ENCODE measurements at regions not wholly inside any gene's neighbourhood (a gene's known extent, or its start where the extent isn't known, plus 50 kb on each side); places are given as distances from the start of the nearest gene placed in this dataset.
"Not testable (repeated sequence)": the region's sequence is repeated elsewhere in the genome, so short reads cannot be mapped to it uniquely, and the experiment has no call there.

GRCh38 chr10:18735711-18736110 is 76.5 kb downstream of the ARL5B start:
- DNase-seq: no peak

DNA sequence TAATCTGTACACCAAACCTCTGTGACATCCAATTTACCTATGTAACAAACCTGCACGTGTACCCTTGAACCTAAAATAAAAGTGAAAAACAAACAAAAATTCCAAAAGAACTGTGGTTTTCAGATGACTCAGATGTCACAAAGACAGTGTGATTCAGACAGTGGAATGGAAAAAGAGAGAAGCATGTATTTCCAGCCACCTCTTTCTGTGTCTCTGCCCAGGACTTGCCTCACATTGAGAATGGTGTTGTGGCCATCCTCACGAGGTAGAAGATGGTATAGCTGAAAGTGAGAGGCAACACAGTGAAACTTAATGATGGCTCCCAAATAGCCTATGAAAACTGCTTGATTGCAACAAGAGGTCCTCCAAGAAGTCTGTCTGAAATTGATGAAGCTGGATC is 78.0 kb downstream of the ARL5B start:
- DNase-seq: no peak

DNA sequence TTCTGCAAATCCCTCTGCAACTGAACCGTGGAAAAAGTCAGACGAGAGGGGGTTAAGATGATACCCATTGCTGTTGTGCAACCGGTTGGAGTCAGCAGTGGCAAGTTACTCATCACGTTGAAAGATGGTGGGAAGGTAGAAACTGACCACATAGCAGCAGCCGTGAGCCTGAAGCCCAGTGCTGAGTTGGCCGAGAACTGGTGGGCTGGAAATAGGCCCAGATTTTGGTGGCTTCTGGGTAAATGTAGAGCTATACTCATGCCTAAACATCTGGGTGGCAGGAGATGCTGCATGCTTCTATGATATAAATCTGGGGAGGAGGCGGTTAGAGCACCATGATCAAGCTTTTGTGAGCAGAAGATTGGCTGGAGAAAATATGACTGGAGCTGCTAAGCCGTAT is 78.6 kb downstream of the ARL5B start:
- DNase-seq: no peak

GRCh38 chr10:18738835-18739234 is 79.6 kb downstream of the ARL5B start:
- DNase-seq: no peak

DNA sequence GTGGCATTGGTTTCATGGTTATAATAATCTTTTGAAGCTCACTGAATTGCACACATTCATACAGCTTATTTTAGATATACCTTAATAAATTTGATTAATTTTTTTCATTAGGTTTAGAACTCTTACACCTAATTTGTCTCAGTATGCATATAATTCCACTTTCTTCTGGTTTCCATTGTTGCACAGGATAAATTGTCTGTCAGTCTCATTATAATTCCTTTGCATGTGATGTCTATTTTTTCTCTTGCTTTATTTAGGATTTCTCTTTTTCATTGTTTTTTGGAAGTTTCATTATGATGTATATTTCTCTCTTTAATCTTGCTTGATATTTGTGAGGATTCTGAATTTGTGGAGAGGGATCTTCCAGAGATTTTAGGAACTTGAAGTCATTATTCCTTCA is 84.7 kb downstream of the ARL5B start:
- no peak for DNase-seq

DNA sequence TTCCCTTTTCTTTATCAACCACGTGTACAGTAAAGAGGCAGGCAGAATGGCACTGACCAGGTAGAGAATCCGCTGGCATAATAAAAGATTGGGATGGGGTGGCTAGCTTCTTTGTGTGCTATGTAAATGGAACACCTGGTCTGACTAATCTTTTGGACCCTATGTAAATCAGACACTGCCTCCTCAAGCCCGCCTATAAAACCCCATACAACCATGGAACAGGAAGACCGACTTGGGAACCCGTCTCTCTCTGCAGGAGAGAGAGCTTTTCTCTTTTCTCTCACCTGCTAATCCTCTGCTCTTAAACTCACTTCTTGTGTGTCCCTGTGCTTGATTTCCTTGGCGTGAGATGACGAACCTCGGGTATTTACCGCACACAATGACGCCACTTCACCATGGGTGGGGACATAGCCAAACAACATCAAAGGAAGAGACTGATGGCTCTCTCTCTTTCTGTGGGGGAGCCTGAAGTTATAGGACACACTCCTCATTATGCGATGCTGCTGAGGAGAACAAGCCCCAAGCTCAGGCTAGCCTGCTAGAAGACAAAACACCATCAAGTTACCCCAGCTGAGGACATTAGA is 94.2 kb downstream of the ARL5B start:
- DNase-seq: no peak

GRCh38 chr10:18759575-18759974 is 100.3 kb downstream of the ARL5B start:
- DNase-seq: no peak

DNA sequence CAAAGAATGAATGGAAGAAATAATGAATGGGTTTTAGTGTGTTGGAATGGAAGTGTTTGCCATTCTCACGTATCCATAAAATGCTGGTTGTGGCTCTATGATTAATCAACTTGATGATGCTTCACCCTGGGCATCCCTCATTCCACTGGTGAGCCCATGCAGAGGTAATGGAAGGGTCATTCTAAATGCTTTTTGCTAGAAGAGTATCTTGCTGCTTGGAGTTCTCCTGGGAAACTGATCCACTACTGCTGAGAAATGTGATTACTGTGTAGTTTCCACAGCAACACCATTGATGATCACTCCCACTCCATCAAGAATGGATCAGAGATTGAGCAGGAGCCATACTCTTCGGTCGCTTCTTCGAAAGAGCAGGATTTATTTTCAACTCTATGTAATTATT is 101.6 kb downstream of the ARL5B start:
- no peak for DNase-seq

DNA sequence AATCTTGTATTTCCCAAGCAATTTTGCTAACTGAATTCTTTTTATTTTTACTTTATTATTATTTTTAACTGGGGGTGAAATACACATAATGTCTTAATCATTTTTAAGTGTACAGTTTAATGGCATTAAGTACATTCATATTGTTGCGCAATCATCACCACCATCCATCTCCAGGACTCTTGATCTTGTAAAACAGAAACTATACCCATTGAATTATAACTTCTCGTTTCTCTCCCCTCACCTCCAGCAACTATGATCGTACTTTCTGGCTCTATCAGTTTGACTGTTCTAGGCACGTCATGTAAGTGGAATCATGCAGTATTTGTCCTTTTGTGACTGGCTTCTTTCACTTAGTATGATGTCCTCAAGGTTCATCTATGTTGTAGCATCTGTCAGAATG is 108.8 kb downstream of the ARL5B start:
- DNase-seq: no peak

DNA sequence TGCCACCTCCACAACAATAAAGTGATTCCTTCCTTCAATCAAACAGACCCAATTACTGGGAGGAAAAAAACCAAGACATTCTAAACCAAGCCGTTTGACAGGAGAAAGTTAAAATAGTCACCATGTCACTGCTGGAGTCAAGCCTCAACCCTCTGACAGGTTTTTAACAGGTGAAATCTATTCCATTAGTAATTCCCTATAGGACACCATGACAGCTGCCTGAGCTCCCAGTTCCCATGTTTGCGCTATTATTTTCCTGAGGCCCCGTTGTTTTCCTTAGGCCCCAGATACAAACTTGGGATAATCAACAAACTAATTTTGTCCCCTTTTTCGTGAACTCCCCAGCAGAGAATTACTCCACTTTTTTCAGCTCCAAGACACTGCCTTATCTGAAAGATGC is 113.9 kb downstream of the ARL5B start:
- no peak for DNase-seq

GRCh38 chr10:18777258-18777657 is 118.0 kb downstream of the ARL5B start:
- DNase-seq: no peak

DNA sequence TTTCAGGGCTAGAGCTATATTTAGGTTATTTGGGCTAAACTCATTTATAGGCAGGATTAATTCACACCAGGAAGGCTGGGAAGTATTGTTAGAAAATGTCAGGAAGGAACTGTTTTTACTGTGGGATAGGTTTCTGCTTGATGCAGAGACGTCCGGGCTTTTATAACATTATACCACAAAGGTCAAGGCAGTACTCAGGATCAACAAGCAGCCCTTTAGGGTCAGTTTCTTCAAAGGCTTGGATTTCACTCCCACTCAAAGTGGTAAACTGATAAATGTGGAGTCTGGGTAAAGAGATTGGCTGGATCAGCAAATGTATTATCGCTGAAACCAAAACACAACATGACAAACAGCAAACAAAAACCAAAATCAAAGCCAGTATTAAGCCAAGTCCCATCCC is 127.2 kb downstream of the ARL5B start:
- DNase-seq: no peak

- DNase-seq: peak; percentile 17
Observed at GRCh38 chr10:18793951-18794350, 134.7 kb downstream of the ARL5B start.

- DNase-seq: no peak
Observed at GRCh38 chr10:18795549-18795948, 136.3 kb downstream of the ARL5B start.

DNA sequence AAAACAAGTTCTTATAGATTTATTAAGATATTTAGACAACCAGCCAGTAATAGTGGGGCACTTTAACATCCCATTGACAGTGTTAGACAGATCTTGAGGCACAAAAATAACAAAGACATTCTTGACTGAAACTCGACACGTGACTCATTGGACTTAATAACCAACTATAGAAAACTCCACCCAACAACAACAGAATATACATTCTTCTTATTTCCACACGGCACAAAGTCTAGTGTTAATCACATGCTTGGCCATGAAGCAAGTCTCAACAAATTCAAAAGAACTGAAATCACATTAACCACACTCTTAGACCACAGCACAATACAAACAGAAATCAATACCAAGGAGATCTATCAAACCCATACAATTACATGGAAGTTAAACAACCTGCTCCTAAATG is 138.1 kb downstream of the ARL5B start:
- DNase-seq: no peak

DNA sequence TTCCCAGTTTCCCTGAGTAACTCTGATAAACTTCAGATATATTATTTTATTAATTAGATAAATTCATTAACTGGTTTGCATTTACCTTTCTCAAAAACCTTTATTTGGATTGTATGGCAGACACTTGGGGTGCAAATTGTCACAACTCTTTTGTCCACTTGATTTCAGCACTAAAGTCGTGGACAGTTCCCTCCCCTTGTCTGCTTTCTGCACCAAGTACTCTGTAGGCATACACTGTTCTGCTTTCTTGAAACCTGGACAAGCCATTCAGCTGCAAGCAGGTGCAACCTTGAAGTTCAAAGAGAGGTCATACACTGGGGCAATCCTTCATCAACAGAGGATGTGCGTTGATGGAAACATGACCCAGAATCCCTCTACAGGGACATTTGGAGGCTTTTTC is 162.9 kb downstream of the ARL5B start:
- DNase-seq: peak; percentile 8

DNA sequence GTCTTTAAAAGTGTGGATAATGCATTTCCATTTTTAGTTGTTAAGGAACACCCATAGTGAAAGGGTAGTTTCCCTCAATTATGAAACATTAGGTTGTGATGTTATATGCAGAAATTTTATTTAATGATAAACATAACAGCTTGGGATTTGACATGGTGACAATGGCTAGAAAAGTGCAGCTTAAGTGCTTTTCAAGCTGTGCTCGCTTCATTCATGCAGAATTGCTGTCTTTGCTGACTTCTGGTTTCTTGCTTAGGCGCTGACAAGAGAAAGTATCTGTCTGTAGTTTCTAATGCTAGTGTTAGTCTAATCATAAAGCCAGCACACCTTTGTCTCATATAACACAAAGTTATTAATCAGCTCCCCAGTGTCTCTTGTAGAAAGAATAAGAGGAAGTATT is 170.0 kb downstream of the ARL5B start:
- no peak for DNase-seq

DNA sequence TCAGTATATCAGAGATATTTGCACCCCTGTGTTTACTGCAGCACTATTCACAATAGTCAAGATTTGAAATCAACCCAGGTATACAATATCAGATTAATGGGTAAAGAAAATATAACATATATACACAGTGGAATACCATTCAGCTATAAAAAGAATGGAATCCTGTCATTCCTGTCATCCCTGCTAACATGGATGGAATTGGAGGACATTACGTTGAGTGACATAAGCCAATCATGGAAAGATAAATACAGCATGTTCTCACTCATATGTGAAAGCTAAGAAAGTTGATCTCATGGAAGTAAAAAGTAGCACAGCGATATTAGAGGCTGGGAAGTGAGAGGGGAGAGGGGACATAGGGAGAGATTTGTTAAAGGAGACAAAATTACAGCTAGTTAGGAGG is 171.0 kb downstream of the ARL5B start:
- DNase-seq: no peak

- not testable (repeated sequence) for DNase-seq
Observed at GRCh38 chr10:18856623-18857022, 192.0 kb upstream of the MALRD1 start.

GRCh38 chr10:18859659-18860058 is 188.9 kb upstream of the MALRD1 start:
- no peak for DNase-seq

- DNase-seq: no peak
Observed at GRCh38 chr10:18860186-18860585, 188.4 kb upstream of the MALRD1 start.

DNA sequence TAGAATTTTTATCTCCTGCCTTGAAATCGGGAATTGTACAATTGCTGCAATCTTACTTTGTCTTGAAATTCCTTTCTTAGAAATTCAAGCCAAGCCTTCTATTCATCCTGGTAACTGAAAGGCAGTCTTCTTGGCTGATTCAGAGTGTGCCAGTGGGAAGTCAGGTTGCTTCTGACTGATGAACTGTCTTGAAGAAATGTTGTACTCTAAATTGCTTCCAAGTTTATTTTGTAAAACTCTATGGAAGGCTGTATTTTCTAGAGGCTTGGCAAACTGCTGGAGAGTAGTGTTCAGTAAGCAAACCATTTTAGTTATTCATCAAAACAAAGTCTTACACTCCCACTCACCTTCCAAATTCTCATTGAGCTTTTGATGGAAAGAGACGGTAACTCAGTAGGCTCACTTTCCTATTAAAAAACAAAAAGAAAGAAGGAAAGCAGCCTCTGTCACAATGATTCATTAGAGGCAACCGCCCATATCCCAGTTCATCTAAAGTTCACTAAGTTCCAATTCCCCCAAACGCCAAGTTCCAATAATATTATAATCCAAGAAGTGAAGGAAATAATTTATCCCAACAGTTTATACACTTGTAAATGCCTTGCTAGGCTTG is 187.9 kb upstream of the MALRD1 start:
- no peak for DNase-seq

DNA sequence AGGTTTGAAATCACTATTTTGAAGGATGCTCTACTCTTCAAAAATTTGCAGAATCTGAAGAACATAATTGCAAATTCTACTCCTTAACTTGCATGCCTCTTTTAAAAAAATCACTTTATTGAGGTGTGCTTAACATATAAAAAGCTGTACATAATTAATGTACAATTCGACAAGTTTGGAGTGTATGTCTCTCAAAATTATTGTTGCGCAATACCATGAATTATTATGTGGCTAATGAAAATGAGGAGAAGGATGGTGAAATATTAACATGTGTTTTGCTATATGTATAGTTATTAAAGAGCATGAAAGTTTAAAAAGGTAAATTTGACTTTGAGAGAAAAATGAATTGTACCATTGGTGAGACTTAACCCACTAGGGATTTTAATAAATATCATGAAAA is 187.2 kb upstream of the MALRD1 start:
- no peak for DNase-seq

GRCh38 chr10:18866852-18867251 is 181.7 kb upstream of the MALRD1 start:
- DNase-seq: no peak

GRCh38 chr10:18868919-18869318 is 179.7 kb upstream of the MALRD1 start:
- DNase-seq: no peak
